ENCODE measurements at regions not wholly inside any gene's neighbourhood (a gene's known extent, or its start where the extent isn't known, plus 50 kb on each side); places are given as distances from the start of the nearest gene placed in this dataset.

- no peak overlapping the region for H3K27ac ChIP-seq (ENCODE audit: insufficient read depth, low read depth, low read length)
- ChIA-PET POLR2A (no interaction called here), CTCF (no interaction called here)
- no peaks in the 10 kb centered on the region for H3K4me1 ChIP-seq (ENCODE audit: control insufficient read depth, extremely low read depth, insufficient read depth, low read length)
- dilution Hi-C loops (cut with MboI; ENCODE audit: extremely low pct_ligation_motif_present, low sequenced_read_pairs) = no loop called here
- no peaks in the 10 kb centered on the region for H3K9me1 ChIP-seq (replicated peaks; ENCODE audit: control insufficient read depth, extremely low read depth, insufficient read depth, low read length)
- DNase-seq (ENCODE audit: low read depth, low spot score) = no peak
- no peaks in the 10 kb centered on the region for H4K20me1 ChIP-seq (replicated peaks; ENCODE audit: control insufficient read depth, extremely low read depth, insufficient read depth, low read length)
- H3K79me2 ChIP-seq (ENCODE audit: control insufficient read depth, insufficient read depth, low read length) = no peaks in the 10 kb centered on the region
- no peak overlapping the region for H3K9ac ChIP-seq (replicated peaks; ENCODE audit: extremely low read depth, insufficient read depth, low read length)
- H3K36me3 ChIP-seq (ENCODE audit: control insufficient read depth in 2 of 2, extremely low read depth in 1 of 2, insufficient read depth in 2 of 2, low read length in 2 of 2) = no peaks in the 10 kb centered on the region
- no peak overlapping the region for H3K4me3 ChIP-seq (replicated peaks in 1 of 3; ENCODE audit: insufficient read depth in 1 of 3, low read depth in 1 of 3, low read length in 3 of 3)
- peaks cover 2% of the 10 kb centered on the region for H3K9me3 ChIP-seq (replicated peaks; ENCODE audit: control insufficient read depth, insufficient read depth, low read length)
- TF ChIP-seq CTCF (IDR thresholded peaks at IDR 0.05; ENCODE audit: extremely low read depth in 1 of 2, insufficient read depth in 1 of 2, low read depth in 1 of 2, low read length in 2 of 2) (no peak), MAX (IDR thresholded peaks at IDR 0.05; ENCODE audit: insufficient read depth, insufficient read length) (no peak), GATA2 (IDR thresholded peaks at IDR 0.05; ENCODE audit: insufficient read depth, insufficient read length, low read depth, low read length) (no peak), POLR2A (IDR thresholded peaks at IDR 0.05; ENCODE audit: low read depth, low read length) (no peak), FOS (IDR thresholded peaks at IDR 0.05; ENCODE audit: borderline replicate concordance, insufficient read depth, low read length) (no peak)
- FAIRE-seq = no peak
- H3K27me3 ChIP-seq (ENCODE audit: control insufficient read depth in 2 of 2, insufficient read depth in 2 of 2, low read length in 2 of 2) = no peaks in the 10 kb centered on the region
- no TSS peak for BruUV-seq (replicated peaks)
- intact Hi-C loops (cut with micrococcal nuclease) = no loop called here
- no peak overlapping the region for H3K4me2 ChIP-seq (ENCODE audit: insufficient read depth, low read length)
- no peak overlapping the region for H2AFZ ChIP-seq (ENCODE audit: low read depth, low read length)
Measured at GRCh38 chr2:129801575-129801974, 177.9 kb upstream of the RAB6C start.

DNA sequence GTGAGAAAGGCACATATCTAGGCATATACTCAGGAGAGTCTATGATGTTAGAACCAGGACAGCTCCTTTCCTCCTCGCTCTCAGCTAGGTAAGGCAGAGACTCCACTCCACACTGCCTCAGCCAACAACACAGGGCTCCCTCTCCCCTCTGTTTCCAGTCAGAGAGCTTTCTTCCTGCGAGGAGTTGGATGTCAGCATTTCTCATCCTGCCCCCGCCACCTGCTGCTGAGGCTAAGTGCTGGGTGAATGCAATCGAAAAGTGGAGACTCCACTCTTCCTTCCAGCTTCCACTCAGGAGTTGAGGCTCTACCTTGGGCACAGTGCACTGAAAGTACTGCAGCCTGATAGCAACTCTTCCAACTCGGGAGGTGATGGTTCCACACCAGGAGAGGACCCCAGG is 177.2 kb upstream of the RAB6C start:
- no peak overlapping the region for H3K4me3 ChIP-seq (replicated peaks in 1 of 3; ENCODE audit: insufficient read depth in 1 of 3, low read depth in 1 of 3, low read length in 3 of 3)
- no peak overlapping the region for H2AFZ ChIP-seq (ENCODE audit: low read depth, low read length)
- H3K9me3 ChIP-seq (replicated peaks; ENCODE audit: control insufficient read depth, insufficient read depth, low read length) = peaks cover 2% of the 10 kb centered on the region
- CTCF ChIA-PET = no interaction called here
- POLR2A ChIA-PET = no interaction called here
- no peaks in the 10 kb centered on the region for H3K79me2 ChIP-seq (ENCODE audit: control insufficient read depth, insufficient read depth, low read length)
- H3K36me3 ChIP-seq (ENCODE audit: control insufficient read depth in 2 of 2, extremely low read depth in 1 of 2, insufficient read depth in 2 of 2, low read length in 2 of 2) = no peaks in the 10 kb centered on the region
- dilution Hi-C loops (cut with MboI; ENCODE audit: extremely low pct_ligation_motif_present, low sequenced_read_pairs) (no loop called here), intact Hi-C loops (cut with micrococcal nuclease) (no loop called here)
- H3K27ac ChIP-seq (ENCODE audit: insufficient read depth, low read depth, low read length) = no peak overlapping the region
- BruUV-seq (replicated peaks) = no TSS peak
- FAIRE-seq (no peak), DNase-seq (ENCODE audit: low read depth, low spot score) (no peak)
- H3K9me1 ChIP-seq (replicated peaks; ENCODE audit: control insufficient read depth, extremely low read depth, insufficient read depth, low read length) = no peaks in the 10 kb centered on the region
- no peaks in the 10 kb centered on the region for H4K20me1 ChIP-seq (replicated peaks; ENCODE audit: control insufficient read depth, extremely low read depth, insufficient read depth, low read length)
- no peak overlapping the region for H3K4me2 ChIP-seq (ENCODE audit: insufficient read depth, low read length)
- no peak for TF ChIP-seq JUN (IDR thresholded peaks at IDR 0.05; ENCODE audit: borderline replicate concordance, insufficient read depth, insufficient read length, low read depth)
- TF ChIP-seq CTCF (IDR thresholded peaks at IDR 0.05; ENCODE audit: extremely low read depth in 1 of 2, insufficient read depth in 1 of 2, low read depth in 1 of 2, low read length in 2 of 2) = no peak
- no peak for TF ChIP-seq FOS (IDR thresholded peaks at IDR 0.05; ENCODE audit: borderline replicate concordance, insufficient read depth, low read length)
- no peak for TF ChIP-seq MAX (IDR thresholded peaks at IDR 0.05; ENCODE audit: insufficient read depth, insufficient read length)
- no peak for TF ChIP-seq MYC (IDR thresholded peaks at IDR 0.05; ENCODE audit: low read depth, low read length)
- TF ChIP-seq POLR2AphosphoS5 (IDR thresholded peaks at IDR 0.05; ENCODE audit: insufficient read depth, low read depth, low read length) = no peak
- no peak for TF ChIP-seq POLR2A (IDR thresholded peaks at IDR 0.05; ENCODE audit: low read depth, low read length)
- TF ChIP-seq EZH2 (IDR thresholded peaks at IDR 0.05; ENCODE audit: borderline replicate concordance, low read depth, low read length, severe bottlenecking) = no peak
- no peak for TF ChIP-seq GATA2 (IDR thresholded peaks at IDR 0.05; ENCODE audit: insufficient read depth, insufficient read length, low read depth, low read length)
- no peaks in the 10 kb centered on the region for H3K27me3 ChIP-seq (ENCODE audit: control insufficient read depth in 2 of 2, insufficient read depth in 2 of 2, low read length in 2 of 2)
- no peak overlapping the region for H3K9ac ChIP-seq (replicated peaks; ENCODE audit: extremely low read depth, insufficient read depth, low read length)
- H3K4me1 ChIP-seq (ENCODE audit: control insufficient read depth, extremely low read depth, insufficient read depth, low read length) = no peaks in the 10 kb centered on the region
